GM23338 (cell line): ENCODE measurements at regions not wholly inside any gene's neighbourhood (a gene's known extent, or its start where the extent isn't known, plus 50 kb on each side); places are given as distances from the start of the nearest gene placed in this dataset.
"Not testable (repeated sequence)": the region's sequence is repeated elsewhere in the genome, so short reads cannot be mapped to it uniquely, and the experiment has no call there.

Source experiments
- ATAC-seq: fragments of 200-7000 bp; cut with Tn5 transposase; 3 replicates; pipeline ENCODE4 v1.9.1; 2020
- DNase-seq: peaks from one replicate; pipeline ENCODE4 v3.0.0-alpha.2; 2015; ENCODE audit warnings: low spot score
- H2AFZ ChIP-seq: fragments of 200-600 bp; sonication (generic); 2 replicates; pipeline ENCODE4 v1.8.0; 2016; ENCODE audit warnings: antibody characterized with exemption, mild to moderate bottlenecking, moderate library complexity
- H3F3A ChIP-seq: fragments of 200-600 bp; sonication (generic); replicated peaks from 2 replicates; pipeline ENCODE4 v1.8.0; 2017; ENCODE audit warnings: antibody characterized with exemption, mixed run types, low read depth
- H3K27ac ChIP-seq: fragments of 200-600 bp; sonication (generic); 2 replicates; pipeline ENCODE4 v1.6.1; 2016; ENCODE audit warnings: low read depth
- H3K27me3 ChIP-seq: fragments of 200-600 bp; sonication (generic); 2 replicates; pipeline ENCODE4 v1.8.0; 2016; ENCODE audit warnings: mild to moderate bottlenecking, mixed run types, moderate library complexity; ENCODE audit not compliant: insufficient read depth
- H3K36me3 ChIP-seq: fragments of 200-600 bp; sonication (generic); 2 replicates; pipeline ENCODE4 v1.8.0; 2016; ENCODE audit warnings: mild to moderate bottlenecking; ENCODE audit not compliant: insufficient read depth
- H3K4me1 ChIP-seq: fragments of 200-600 bp; sonication (generic); 2 replicates; pipeline ENCODE4 v1.8.0; 2016; ENCODE audit warnings: mild to moderate bottlenecking, moderate library complexity; ENCODE audit not compliant: insufficient read depth
- H3K4me2 ChIP-seq: fragments of 200-600 bp; sonication (generic); 2 replicates; pipeline ENCODE4 v1.7.1; 2017; ENCODE audit warnings: mixed run types
- H3K4me3 ChIP-seq: fragments of 200-600 bp; sonication (generic); 2 replicates; pipeline ENCODE4 v1.6.1; 2016; ENCODE audit warnings: mixed run types
- H3K79me2 ChIP-seq: fragments of 200-600 bp; sonication (generic); replicated peaks from 2 replicates; pipeline ENCODE4 v1.8.0; 2017; ENCODE audit warnings: mild to moderate bottlenecking; ENCODE audit not compliant: insufficient read depth
- H3K9me2 ChIP-seq: fragments of 200-600 bp; sonication (generic); 2 replicates; pipeline ENCODE4 v1.8.0; 2017; ENCODE audit not compliant: insufficient read depth
- H4K20me1 ChIP-seq: fragments of 200-600 bp; sonication (generic); replicated peaks from 2 replicates; pipeline ENCODE4 v1.8.0; 2017; ENCODE audit warnings: mild to moderate bottlenecking; ENCODE audit not compliant: insufficient read depth
- H3K27ac Mint-ChIP-seq: 2 replicates; pipeline ENCODE4 v1.8.0; 2020; ENCODE audit warnings: inconsistent platforms, mild to moderate bottlenecking, moderate library complexity, mixed read lengths
- H3K27me3 Mint-ChIP-seq: 3 replicates; pipeline ENCODE4 v1.8.0; 2022; ENCODE audit warnings: low read depth, mild to moderate bottlenecking, moderate library complexity, mixed read lengths, inconsistent platforms; ENCODE audit not compliant: insufficient read depth, poor library complexity
- H3K36me3 Mint-ChIP-seq: 3 replicates; pipeline ENCODE4 v1.8.0; 2021; ENCODE audit warnings: low read depth, mild to moderate bottlenecking, inconsistent platforms, moderate library complexity, mixed read lengths
- H3K4me1 Mint-ChIP-seq: 3 replicates; pipeline ENCODE4 v1.8.0; 2020; ENCODE audit warnings: mild to moderate bottlenecking, inconsistent platforms, mixed read lengths
- H3K4me3 Mint-ChIP-seq: 3 replicates; pipeline ENCODE4 v1.8.0; 2021; ENCODE audit warnings: moderate library complexity, mild to moderate bottlenecking, inconsistent platforms, mixed read lengths
- H3K9me3 Mint-ChIP-seq: 3 replicates; pipeline ENCODE4 v1.8.0; 2020; ENCODE audit warnings: moderate library complexity, mild to moderate bottlenecking, inconsistent platforms, mixed read lengths
- CTCF ChIP-seq, 2 experiments: fragments of 200-600 bp in 1 of 2; sonication (generic) in 1 of 2; conservative IDR thresholded peaks; 2 replicates each; pipeline versions ENCODE4 v1.5.1 to v1.6.1; 2016 to 2017; ENCODE audit warnings: antibody characterized with exemption in 2 of 2, low read depth in 2 of 2, mild to moderate bottlenecking in 2 of 2, moderate library complexity in 1 of 2

- not testable (repeated sequence) for H3K9me3 Mint-ChIP-seq, H3K4me2 ChIP-seq, H3K27ac Mint-ChIP-seq, H3K36me3 ChIP-seq, H3K4me3 ChIP-seq, DNase-seq, H3K4me1 ChIP-seq, H2AFZ ChIP-seq, H3K27me3 ChIP-seq, H3K27ac ChIP-seq, H3K4me1 Mint-ChIP-seq, H3F3A ChIP-seq, H3K27me3 Mint-ChIP-seq, H3K36me3 Mint-ChIP-seq, H3K79me2 ChIP-seq, H3K9me2 ChIP-seq, H3K4me3 Mint-ChIP-seq, H4K20me1 ChIP-seq
- peak; percentile 46; the same call in 1 of the 3 replicates for ATAC-seq
- peak in 1 of 2 experiments; percentile 37; a peak in 2 of 4 replicates for TF ChIP-seq CTCF (conservative IDR thresholded peaks at IDR 0.05; ENCODE audit: low read depth in 2 of 2)
Measured at GRCh38 chr11:89615642-89616041, 94.5 kb upstream of the TRIM77 start.

- not testable (repeated sequence) for H3K4me2 ChIP-seq, H3F3A ChIP-seq, ATAC-seq, H3K4me1 ChIP-seq, DNase-seq, H3K36me3 ChIP-seq, H3K27ac ChIP-seq, H2AFZ ChIP-seq, H3K27ac Mint-ChIP-seq, H3K36me3 Mint-ChIP-seq, H3K4me3 Mint-ChIP-seq, H3K4me3 ChIP-seq, H4K20me1 ChIP-seq, H3K9me2 ChIP-seq, H3K27me3 Mint-ChIP-seq, H3K27me3 ChIP-seq, H3K9me3 Mint-ChIP-seq, H3K79me2 ChIP-seq
- H3K4me1 Mint-ChIP-seq = peaks cover 10% of the 10 kb centered on the region; the same call in 2 of the 3 replicates
Measured at GRCh38 chr11:89616161-89616560, 93.9 kb upstream of the TRIM77 start.

DNA sequence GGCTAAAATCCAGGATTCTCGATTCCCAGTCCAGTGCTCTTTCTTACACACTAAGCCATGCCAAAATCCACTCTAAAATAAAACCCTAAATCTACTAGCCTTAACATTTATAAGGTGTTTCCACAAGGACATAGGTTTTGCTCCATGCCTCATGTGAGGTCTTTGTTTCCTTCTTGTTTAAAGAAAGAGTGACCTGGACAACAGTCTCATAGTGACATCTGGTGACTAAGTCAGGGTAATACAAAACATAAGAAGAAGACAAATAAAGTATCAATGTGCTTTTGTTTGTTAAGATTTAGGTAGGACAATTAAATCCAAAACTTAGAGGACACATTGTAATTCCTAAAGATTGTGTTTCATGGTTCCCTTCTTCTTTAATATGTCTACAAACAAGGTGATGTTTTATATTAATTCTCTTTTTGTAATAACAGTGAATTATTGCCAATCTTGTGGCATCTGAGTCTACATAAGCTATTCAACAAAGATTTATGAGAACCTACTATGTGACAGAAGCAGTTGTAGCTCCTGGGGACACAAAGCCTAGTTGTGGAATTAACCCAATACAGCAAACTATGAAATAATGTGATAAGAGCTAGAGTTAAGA, 93.0 kb upstream of the TRIM77 start:
- not testable (repeated sequence) for H3K27me3 Mint-ChIP-seq, H3K4me1 ChIP-seq, H3K4me3 Mint-ChIP-seq, H3K9me3 Mint-ChIP-seq, H3K4me2 ChIP-seq, H3K9me2 ChIP-seq, H3K36me3 Mint-ChIP-seq, H3F3A ChIP-seq, H3K36me3 ChIP-seq, H3K4me3 ChIP-seq, H3K79me2 ChIP-seq, H4K20me1 ChIP-seq, H3K27ac ChIP-seq, H3K27me3 ChIP-seq
- DNase-seq (peak; percentile 17), ATAC-seq (peak; percentile 74)
- peaks cover 12% of the 10 kb centered on the region for H3K4me1 Mint-ChIP-seq
- H2AFZ ChIP-seq = 0 out of 2 replicates have a peak overlapping the region, but pooled peaks have one; percentile 7
- peak overlapping the region; percentile 95 for H3K27ac Mint-ChIP-seq
- TF ChIP-seq CTCF (conservative IDR thresholded peaks at IDR 0.05; ENCODE audit: low read depth in 2 of 2) = peak; percentile 60 to 66

GRCh38 chr11:89620721-89621120, 89.4 kb upstream of the TRIM77 start:
- ATAC-seq, H3K4me2 ChIP-seq, H3K4me3 ChIP-seq, H3K36me3 Mint-ChIP-seq, DNase-seq, H2AFZ ChIP-seq, H3K27me3 Mint-ChIP-seq, H3K27ac ChIP-seq, H3K27ac Mint-ChIP-seq, H3K79me2 ChIP-seq, H3F3A ChIP-seq, H3K9me2 ChIP-seq, H3K9me3 Mint-ChIP-seq, H3K4me3 Mint-ChIP-seq, H4K20me1 ChIP-seq, H3K27me3 ChIP-seq, H3K36me3 ChIP-seq, H3K4me1 ChIP-seq: not testable (repeated sequence)
- peaks cover 11% of the 10 kb centered on the region for H3K4me1 Mint-ChIP-seq
